ENCODE measurements at regions not wholly inside any gene's neighbourhood (a gene's known extent, or its start where the extent isn't known, plus 50 kb on each side); places are given as distances from the start of the nearest gene placed in this dataset.
"Not testable (repeated sequence)": the region's sequence is repeated elsewhere in the genome, so short reads cannot be mapped to it uniquely, and the experiment has no call there.

DNA sequence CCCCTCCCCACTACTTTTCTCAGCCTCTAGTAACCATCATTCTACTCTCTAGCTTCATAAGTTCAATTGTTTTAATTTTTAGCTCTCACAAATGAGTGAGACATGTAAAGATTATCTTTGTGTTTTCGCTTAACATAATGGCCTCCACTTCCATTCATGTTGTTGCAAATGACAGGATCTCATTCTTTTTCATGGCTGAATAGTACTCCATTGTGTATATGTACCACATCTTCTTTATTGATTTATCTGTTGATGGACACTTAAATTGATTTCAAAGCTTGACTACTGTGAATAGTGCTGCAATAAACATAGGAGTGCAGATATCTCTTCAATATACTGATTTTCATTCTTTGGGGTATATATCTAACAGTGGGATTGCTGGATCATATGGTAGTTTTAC, 699.8 kb upstream of the NR2F2 start:
- no peak for DNase-seq

DNA sequence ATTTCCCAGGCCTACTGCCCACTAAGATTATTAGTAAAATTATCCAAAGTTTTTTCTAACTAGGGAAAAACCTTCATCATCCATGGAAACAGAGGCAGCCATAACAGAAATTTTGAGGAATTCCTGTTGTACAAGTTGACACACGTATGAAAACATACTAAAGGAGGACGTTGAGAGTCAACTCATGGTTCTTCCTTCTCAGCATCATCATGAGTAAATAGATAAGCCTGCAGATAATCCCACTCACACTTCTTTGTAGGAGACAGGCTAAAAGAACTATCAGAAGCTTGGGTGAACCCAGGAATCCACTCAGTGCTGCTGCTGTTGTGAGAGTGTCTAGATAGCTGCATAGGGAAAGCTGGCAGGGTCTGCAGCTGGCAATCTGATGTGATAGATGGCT, 694.8 kb upstream of the NR2F2 start:
- no peak for DNase-seq

DNA sequence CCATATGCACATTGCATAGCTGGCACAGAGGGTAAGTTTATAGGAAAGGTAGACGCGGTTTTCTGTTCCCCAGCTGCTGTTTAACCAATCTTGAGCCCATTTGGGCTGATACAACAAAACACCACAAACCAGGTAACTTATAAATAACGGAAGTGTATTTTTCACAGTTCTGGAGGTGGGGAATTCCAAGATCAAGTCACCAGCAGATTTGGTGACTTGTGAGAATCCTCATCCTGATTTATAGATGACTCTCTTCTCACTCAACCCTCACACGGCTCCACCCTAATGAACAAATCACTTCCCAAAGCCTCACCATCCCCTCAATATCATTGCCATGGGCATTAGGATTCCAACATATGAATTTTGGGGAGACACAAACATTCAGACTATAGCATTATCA, 694.4 kb upstream of the NR2F2 start:
- DNase-seq: no peak

DNA sequence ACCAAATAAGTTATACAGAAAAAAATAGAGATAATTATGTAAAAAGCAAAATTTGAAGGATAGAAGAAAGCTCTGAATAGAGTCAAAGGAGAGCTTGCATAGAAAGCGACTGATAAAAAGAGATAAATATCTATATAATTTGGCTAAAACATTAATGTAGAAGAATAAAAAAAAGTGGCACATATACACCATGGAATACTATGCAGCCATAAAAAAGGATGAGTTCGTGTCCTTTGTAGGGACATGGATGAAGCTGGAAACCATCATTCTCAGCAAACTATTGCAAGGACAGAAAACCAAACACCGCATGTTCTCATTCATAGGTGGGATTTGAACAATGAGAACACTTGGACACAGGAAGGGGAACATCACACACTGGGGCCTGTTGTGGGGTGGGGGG, 693.3 kb upstream of the NR2F2 start:
- DNase-seq: not testable (repeated sequence)

DNA sequence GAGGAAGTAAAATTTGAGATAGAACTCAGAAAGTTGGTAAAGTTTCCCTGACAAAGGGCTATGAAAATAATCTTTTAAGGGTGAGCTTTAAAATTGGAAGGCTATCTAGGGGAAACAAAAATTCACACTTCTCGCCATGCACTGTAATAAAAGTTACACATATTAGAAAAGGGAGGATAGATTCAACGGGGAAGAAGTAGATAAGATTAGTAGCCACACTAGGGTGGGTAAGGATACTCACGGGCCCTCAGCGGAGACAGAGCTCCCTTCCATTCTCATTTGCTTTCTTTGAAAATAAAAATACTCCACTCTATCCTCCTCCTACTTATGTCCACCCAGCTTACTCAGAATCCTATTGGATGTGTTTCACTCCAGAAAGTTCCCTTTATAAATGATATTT, 691.3 kb upstream of the NR2F2 start:
- DNase-seq: no peak

DNA sequence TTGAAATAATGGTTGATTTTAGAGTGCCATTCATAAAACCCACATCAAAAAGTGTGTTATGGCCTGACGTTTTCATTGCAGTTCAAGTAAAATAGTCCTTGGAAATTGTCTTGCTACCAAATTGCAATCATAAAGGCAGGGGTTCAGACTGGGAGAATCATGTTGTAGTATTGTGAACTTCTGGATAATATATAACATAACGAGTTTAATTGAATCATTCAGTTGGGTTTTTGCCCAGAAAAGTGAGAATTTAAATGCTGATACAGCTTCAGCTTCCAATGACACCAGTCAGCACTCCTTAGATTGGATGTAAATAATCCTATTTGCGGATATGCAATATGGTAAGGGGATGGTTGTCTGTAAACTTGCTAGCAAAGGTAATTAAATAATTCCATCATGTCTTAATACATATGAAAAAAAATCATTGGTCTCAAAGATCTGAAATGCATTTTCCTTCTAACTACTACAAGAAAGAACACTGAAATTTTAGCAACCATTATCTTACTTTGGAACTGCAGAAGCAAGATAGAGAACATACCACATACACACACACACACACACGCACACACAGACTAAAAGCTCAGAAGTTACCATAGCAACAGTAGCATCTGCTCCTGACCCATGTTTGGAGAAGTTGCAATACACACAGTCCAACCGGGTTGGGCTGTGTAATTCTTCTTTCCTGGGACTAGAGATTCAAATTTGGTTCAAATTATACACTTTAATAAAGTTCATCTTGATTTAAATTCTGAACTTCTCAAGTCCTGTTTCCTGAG, 686.2 kb upstream of the NR2F2 start:
- DNase-seq: no peak

DNA sequence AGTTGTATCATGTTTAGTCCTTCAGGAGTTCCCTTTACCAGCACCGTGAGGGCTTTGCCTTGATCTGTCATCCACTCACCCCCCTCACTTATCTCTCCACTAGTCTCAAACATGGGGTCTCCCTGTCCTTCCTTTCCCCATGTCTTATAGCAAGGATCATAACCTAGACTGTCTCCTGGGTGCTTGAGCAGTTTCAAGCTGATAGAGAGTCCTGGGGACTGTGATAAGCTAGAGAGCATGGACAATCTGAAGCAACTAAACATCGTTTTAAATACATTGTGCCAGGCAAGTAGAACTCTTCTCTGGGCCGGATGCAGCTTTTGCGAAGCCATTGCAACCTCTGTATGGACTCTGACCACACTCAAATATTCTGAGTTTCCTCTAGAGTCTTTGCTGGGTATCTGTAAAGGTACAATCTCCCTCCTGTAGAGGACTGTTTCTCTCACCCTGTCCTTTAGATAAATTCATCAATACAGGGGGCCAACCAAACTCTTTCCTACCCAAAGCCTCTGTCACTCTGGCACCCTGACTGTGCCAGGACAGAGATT, 684.6 kb upstream of the NR2F2 start:
- DNase-seq: no peak

DNA sequence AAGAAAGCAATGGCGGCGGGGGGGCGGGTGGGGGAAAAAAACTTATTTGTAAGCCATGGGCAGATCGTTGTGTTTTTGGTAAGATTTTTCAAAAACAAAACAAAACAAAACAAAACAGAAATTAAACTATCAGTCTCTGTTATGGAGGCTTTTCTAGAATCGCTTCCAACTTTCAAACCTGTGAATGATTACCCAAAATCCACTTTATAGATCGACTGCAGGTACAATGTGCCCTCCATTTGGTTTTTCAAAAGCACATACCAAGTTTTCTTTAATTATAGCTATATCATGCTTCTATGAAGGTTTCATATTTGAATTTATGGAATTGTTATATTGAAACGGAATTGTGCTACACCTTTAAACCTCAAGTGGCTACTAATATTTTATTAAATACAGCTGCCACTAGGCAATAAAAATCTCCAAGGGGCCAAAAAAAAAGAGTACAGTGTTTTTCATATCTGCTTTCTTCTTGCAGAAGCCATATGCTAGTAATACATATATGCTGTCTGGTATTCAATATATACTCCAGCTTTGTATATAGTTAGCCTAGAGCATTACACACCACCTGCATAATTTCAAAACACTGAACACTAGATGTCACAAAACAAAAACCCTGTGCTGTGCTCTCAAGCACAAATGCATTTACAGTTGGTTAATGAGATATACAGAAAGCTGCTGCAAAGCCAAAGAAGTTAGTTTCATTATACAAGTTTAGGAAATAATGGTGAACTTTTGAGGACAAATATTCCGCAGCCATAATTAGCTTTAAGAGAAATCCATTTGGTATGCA, 683.8 kb upstream of the NR2F2 start:
- no peak for DNase-seq

DNA sequence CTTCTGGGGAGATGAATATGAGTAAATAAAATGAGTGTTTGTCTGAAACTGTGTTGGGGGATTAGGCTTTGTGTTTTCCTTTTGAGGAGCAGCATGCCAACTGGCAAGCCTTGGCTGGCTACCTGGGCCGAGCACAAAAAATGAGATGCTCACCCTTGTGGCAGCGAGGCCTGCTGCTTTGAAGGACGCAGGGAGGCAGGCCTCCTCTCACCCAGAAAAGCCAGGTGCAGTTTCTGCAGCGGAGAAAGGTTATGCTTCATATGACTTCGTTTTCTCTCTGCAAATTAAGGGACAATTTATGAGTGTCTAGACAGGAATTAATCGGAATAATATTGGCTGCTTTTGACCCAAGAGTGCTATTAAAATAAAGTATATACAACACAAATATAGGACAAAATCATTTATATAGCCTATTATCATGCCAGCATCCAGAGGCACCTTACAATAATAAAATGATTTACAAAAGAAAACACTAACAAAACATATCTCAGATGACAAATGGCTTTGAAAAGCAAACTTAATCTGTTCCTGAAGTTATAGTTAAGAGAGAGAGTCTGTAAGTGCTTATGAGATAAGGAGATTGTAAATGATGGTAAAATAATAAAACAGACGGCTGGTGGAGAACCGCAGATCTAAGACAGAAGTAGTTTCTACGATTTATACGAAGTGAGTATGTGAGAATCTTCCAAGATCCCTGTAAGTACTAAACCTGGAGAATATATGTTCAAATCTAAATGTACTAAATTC, 682.8 kb upstream of the NR2F2 start:
- DNase-seq: no peak

DNA sequence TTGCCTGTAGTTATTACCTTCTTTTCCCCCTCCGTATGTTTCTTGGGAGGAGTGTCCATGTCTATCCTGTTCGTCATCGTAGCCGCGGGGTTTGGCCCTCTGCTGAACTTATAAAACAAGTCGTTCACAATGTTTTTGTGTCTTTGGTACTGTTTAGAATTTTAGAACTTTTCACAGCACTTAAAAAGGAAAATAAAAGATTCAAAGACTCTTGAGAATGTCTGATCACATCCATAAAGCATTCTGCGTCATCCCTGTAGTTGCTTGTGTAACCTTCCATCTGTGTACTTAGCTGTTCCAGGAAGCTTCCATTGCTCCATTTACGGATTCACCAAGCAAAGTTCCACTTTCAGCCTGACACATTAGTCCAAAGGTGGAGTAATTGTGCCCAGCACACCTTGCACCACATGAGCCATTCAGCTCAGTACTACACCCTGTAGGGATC, 677.1 kb upstream of the NR2F2 start:
- DNase-seq: no peak

DNA sequence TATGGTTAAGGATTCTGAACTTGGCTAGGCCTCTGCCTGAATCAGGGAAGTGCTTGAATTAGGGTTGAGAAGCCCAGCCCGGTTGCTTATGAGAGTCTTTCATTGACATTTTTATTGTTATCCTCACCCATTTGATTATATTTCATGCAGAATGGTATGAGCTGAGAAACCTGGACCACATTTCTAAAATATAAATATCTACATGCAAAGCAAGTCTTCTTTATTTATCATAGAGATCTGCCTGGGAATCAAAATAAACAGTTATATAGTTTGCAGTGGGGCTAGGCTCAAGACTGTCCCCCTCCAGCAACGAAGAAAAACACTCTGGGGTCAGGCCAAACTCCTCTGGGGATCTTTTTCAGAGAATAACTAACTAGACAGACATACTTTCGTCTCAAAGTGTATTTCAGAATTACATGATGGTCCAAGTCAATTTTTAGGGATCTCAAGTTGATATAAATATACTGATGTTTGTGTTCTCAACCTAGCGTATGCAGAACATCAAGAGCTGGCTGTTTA, 675.4 kb upstream of the NR2F2 start:
- DNase-seq: no peak

DNA sequence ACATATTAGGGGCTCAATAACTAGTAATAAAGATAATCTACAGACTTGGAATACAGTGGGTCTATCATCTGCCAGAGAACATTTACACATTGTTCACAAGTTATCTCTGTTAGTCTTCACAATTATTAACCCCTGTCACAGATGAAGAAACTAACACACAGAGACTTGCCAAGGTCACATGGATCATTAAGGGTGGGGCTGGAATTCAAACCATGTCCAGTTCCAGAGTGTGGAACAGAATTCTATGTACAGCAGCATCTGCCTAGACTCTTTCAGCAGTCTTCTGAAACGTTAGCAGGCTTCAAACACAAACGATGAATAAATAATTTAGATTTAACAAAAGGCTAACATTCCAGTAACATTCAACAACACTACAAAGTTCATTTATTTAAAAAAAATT, 673.9 kb upstream of the NR2F2 start:
- no peak for DNase-seq

DNA sequence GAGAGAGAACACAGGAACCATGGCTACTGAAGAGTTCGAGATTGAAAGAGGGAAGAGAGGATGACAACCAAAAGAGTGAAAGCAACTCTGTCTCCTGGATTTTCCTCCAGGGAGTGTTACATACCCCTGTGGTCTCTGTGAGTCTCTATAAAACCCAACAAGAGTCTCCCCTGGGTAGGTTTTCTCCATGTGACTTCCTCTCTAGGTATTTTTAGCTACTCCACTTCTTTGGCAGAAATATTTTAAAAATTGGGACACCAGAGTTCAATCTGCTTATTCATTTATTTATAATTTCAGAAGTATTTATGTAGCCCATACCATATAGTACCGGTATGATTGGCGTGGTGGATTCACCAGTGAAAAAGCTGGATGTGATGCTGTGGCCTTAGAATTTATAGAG, 671.7 kb upstream of the NR2F2 start:
- no peak for DNase-seq

DNA sequence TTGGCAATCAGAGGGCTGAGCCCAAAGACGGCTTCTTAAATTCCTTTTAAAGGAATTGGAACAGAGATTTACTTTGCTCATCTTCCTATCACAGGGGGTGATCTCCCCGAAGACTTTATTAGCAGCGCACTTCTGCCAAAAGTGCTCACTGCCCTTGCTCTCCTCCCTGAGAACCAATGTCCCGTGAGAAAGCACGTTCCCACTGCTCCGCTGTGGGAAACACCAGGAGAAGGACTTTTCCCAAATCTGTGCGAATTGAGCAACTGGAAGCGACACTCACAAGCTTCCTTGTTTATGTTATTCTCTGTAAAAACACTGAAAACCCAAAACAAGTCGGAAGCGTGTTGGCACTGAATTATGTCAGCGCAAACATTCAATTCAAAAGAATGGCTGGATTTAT, 670.8 kb upstream of the NR2F2 start:
- DNase-seq: no peak

DNA sequence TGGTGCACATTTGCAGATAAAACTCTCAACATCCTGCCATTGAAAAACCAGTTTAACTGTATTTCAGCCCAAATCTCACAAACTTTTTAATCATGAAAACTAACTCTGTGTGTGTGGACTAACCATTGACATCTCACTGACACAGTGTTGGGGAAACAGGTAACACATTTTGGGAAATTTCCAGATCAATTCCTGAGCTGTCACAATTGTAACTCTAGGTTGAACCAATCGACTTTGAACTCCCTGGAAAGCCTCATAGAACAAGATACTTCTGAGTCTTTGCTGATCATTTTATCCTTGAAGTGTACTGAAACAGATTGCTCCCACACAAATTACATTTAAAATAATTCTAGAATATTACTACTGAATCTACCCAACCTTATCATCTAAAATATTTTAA, 667.9 kb upstream of the NR2F2 start:
- DNase-seq: no peak

DNA sequence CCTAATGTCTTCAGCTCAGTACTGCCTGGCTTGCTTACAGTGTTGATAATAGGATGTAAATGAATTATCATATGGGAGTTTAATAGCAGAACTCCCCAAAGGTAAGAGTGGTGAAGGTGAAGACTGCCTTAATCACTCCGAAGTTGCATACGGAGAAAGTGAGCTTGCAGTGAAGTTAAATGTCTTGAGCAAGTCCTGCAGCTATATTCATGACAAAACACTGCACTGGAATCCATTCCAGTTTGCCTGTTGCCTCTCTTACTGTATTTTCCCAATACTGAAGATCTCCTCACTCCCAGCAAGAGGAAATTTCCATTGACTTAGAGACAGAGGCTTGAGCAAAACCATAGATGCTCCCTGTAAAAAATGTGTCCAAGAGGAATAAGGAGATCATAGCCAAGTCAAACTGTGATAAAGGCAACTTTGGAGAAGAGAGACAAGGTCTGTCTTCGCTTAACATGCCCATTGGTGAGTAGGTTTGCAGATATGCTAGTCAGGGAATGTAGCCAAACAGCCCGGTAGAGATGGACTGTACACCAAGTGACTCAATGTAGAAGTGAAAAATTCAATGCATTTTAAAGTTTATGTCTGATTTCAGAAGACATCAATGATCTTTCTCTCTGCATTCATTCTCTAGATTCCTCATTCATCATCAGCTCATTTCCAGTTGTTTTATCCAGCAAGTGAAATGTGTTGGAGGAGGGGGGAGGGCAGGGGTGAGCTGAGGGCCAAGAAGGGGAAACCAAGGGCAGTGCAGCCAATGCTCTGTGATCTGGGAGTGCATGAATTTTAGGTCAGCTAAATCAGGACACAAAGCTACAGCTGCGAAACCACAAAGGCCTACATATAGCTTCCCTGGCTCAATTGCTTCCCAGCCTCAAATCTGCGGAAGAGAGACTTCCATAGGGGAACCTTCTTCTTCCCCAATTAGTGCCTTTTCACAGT, 667.1 kb upstream of the NR2F2 start:
- DNase-seq: no peak

DNA sequence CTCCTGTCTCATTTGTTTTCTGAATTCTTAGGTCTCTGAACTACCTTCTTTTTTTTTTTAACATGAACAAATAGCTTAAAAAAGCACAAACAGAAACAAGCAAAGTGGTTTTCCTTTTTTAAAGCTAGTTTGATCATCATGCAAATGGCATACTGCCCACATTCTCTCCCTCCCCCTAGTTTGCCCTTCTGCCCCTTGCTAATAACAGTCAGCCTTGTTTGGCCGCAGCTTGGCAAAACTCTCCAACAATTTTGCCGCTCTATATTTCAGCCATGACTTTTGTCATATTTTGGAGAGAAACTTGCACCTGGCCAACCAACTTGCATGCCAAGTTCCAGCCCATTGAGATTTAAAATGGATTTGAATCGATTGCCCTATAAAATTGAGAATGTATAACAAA, 666.0 kb upstream of the NR2F2 start:
- no peak for DNase-seq

DNA sequence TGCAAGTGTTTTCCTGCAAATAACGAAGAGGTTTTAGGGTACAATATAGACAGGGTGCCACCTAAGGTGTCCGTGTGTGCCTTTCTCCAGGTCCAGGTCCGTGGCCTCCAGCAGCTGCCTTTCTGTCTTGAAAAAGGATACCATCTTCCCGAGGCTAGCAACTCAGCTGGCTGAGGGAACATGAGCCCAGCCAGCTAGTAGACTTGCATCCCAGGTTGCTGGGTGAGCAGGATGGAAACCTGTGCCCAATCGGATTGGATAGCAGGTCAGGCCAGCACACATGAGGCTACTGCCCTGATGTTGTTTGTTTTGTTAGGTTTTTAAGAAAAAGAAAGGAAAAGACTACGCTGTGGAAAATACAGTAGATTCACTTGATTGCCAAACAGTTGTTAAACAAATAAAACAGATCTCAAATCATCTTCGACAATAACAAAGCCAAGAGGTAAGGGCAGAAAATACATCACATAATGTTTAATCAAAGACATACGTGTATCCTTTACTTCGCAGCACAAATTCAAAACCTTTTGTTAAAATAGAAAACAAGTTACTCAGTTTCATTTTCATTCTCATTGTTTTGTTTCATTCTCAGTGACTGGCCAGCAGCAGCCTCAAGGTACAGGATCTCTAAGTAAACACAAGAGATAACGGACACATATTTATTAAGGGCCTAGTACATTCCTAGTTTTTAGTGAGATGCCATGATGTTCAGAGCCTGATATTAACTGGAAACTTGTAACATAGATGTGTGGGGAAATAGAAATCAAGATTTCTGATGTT, 661.2 kb upstream of the NR2F2 start:
- DNase-seq: no peak

DNA sequence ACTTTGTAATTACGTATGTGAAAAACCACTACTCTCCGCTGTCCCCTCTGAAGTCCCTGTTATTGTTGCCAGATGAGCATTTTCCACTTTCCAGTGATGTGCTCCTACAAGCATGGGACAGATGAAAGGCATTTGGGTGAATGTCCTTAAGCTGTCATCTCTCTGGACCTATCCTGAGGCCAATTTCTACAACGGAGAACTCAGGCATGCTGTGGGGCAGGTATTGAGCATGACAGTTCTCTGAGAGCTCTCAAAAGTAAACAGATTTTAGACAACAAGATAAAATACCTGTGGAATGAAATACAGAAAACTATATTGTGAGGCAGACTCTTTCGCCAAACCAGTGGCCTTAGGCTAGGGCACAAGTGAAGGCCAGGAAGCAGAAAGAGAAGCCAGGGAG, 656.5 kb upstream of the NR2F2 start:
- no peak for DNase-seq

DNA sequence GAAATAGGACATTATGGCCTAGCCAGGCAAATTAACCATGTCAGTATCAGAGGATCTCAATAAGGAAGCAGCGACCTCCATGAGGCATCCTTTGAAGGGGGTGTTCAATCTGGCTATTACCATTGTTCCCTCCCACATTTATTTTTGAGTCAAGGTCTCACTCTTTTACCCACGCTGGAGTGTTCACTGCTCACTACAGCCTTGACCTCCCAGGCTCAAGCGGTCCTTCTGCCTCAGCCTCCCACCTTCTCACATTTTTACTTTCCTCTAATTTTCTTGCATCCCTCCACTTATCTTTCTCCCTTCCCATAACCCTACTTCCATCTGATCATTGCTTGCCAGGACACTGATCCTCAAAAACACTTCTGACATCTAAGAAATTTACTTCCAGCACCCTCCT, 654.0 kb upstream of the NR2F2 start:
- no peak for DNase-seq
